Nephron (organoid): ENCODE measurements at regions not wholly inside any gene's neighbourhood (a gene's known extent, or its start where the extent isn't known, plus 50 kb on each side); places are given as distances from the start of the nearest gene placed in this dataset.

Experiments used
- H3K27ac Mint-ChIP-seq, 3 experiments: 2 replicates each; pipeline ENCODE4 v1.8.0; 2020; ENCODE audit warnings: mixed read lengths in 3 of 3, mild to moderate bottlenecking in 2 of 3, moderate library complexity in 1 of 3
- H3K27me3 Mint-ChIP-seq: 2 replicates; pipeline ENCODE4 v1.8.0; 2021; ENCODE audit warnings: low read depth, mild to moderate bottlenecking, moderate library complexity, mixed read lengths
- H3K36me3 Mint-ChIP-seq: 2 replicates; pipeline ENCODE4 v1.8.0; 2020; ENCODE audit warnings: low read depth, mixed read lengths
- H3K4me1 Mint-ChIP-seq: 2 replicates; pipeline ENCODE4 v1.8.0; 2020; ENCODE audit warnings: mixed read lengths
- H3K4me3 Mint-ChIP-seq, 3 experiments: 2 replicates each; pipeline ENCODE4 v1.8.0; 2020; ENCODE audit warnings: mild to moderate bottlenecking in 3 of 3, mixed read lengths in 3 of 3, moderate library complexity in 2 of 3
- H3K9me3 Mint-ChIP-seq: 2 replicates; pipeline ENCODE4 v1.8.0; 2020; ENCODE audit warnings: mixed read lengths
- TF ChIP-seq, protein P1 (sequence below), 3 experiments: fragments of 200-600 bp; sonication (generic); IDR thresholded peaks; one replicate each; pipeline ENCODE4 v1.5.0; 2021; ENCODE audit warnings: antibody characterized with exemption in 3 of 3; ENCODE audit not compliant: unreplicated experiment in 3 of 3

DNA sequence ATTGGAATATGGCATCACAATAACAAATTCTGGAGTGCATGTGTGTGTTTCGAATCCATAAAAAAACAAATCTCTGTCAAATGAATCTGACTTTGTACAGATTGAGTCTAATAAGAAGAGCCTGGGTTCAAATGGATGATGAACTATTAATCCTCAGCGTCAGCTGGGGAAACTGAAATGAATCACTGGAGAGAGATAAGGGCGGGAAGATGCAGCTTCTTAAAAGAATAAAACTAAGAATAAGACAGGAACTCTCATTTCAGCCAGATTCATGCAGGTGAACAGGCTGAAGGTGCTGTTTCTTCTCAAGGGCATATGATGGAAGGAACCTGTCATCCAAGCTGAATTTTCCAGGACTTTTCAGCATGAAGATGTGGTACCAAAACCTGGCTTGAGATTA lies 202.6 kb upstream of the TRIB2 start:
- Mint-ChIP-seq H3K4me1 (no peaks in the 10 kb centered on the region), H3K36me3 (no peaks in the 10 kb centered on the region), H3K4me3 (no peak overlapping the region), H3K27me3 (peaks cover 3% of the 10 kb centered on the region), H3K9me3 (peaks cover 10% of the 10 kb centered on the region), H3K27ac (no peak overlapping the region)
- TF ChIP-seq, protein P1, sequence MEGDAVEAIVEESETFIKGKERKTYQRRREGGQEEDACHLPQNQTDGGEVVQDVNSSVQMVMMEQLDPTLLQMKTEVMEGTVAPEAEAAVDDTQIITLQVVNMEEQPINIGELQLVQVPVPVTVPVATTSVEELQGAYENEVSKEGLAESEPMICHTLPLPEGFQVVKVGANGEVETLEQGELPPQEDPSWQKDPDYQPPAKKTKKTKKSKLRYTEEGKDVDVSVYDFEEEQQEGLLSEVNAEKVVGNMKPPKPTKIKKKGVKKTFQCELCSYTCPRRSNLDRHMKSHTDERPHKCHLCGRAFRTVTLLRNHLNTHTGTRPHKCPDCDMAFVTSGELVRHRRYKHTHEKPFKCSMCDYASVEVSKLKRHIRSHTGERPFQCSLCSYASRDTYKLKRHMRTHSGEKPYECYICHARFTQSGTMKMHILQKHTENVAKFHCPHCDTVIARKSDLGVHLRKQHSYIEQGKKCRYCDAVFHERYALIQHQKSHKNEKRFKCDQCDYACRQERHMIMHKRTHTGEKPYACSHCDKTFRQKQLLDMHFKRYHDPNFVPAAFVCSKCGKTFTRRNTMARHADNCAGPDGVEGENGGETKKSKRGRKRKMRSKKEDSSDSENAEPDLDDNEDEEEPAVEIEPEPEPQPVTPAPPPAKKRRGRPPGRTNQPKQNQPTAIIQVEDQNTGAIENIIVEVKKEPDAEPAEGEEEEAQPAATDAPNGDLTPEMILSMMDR (IDR thresholded peaks at IDR 0.05; ENCODE audit: unreplicated experiment in 3 of 3): no peak

DNA sequence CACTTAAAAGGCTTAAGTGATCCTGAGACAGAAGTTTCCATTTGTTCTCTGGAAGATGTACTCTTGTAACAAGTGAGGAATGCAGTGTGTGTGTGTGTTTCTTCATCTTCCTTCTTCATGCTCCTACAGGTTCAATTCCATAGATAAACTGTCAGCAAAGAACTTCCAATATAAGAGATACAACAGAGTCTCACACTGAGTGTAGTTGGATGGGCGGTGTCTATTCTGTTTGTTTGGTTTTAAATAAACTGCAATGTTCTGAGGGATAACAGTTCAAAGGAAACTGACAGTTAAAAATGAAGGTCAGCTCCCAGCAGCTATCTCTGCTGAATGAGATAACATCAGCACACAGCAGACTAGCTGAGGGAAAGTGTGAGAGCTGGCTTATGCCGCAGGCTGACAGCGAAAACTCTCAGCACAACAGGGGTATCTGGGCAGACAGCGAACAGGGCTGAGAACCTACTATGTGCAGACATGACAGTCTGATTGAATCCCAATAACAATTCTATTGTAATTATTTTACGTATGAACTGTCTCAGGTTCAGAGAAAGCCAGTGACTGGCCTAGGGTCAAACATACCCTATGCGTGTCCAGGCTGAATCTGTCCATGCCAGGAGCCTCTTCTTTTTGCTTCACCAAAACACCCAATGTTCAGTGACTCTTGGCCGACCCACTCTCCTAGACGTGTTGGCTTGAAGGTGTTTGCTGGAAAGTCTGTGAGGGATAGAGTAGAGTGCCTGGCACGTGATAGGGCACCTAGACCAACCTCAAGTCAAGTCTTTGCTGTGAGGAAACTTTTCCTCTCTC lies 201.9 kb upstream of the TRIB2 start:
- Mint-ChIP-seq H3K4me1 (no peaks in the 10 kb centered on the region), H3K4me3 (no peak overlapping the region), H3K27me3 (peaks cover 3% of the 10 kb centered on the region), H3K9me3 (peaks cover 7% of the 10 kb centered on the region), H3K36me3 (no peaks in the 10 kb centered on the region), H3K27ac (no peak overlapping the region)
- TF ChIP-seq, protein P1 (IDR thresholded peaks at IDR 0.05; ENCODE audit: unreplicated experiment in 3 of 3): no peak

DNA sequence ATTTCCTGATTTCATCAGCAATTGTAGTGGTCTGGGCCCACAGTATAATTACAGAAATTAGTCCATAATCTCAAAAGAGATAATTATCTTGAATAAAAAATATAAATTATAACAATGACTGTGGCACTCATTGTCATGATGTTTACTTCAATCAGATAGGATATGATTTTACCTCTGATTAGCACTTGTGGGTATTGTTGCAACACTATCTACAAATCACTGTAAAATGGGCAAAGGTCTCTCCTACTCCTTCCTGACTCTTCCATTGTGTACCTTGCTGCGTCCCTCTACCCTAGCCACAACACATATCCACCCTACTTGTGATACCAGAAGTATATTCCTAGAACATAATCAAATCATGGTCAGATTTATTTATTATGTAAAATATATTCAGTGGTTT lies 200.9 kb upstream of the TRIB2 start:
- TF ChIP-seq, protein P1 (IDR thresholded peaks at IDR 0.05; ENCODE audit: unreplicated experiment in 3 of 3): no peak
- H3K27me3 Mint-ChIP-seq: peaks cover 3% of the 10 kb centered on the region
- no peaks in the 10 kb centered on the region for H3K36me3 Mint-ChIP-seq
- H3K9me3 Mint-ChIP-seq: no peaks in the 10 kb centered on the region
- no peak overlapping the region for H3K27ac Mint-ChIP-seq
- H3K4me3 Mint-ChIP-seq: no peak overlapping the region
- no peaks in the 10 kb centered on the region for H3K4me1 Mint-ChIP-seq

DNA sequence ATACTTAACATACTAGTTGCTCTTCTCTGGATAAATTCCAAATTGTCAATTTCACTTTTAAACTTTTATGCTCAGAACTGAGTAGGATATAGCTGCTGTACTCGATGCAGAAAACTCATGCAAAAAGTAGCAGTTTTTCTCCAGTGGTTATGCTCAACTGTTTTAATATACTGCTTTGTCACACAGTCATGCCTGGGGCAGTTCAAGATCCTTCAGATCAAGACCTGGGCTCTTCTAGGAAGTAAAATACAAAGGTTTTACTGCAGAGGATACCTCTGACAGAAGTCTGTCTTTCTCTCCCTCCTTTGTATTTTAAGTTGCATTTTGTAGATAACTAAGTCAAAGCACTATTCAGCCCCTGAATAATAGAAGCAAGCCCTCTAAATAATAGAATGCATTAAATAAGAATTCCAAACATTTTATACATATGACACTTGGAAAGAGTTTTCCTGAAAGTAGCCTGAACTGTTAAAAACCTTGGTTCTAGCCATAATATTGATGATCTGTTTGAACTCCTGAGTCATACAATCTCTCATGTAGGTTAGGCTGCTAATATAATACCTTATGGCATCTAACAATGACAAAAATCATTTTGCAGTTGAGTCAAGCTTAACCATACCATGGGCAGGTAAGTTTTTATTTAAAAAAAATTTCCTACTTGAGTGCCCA lies 183.3 kb upstream of the TRIB2 start:
- H3K4me3 Mint-ChIP-seq: no peak overlapping the region
- no peaks in the 10 kb centered on the region for H3K27me3 Mint-ChIP-seq
- peaks cover 50% of the 10 kb centered on the region for H3K4me1 Mint-ChIP-seq
- TF ChIP-seq, protein P1 (IDR thresholded peaks at IDR 0.05; ENCODE audit: unreplicated experiment in 3 of 3): no peak
- H3K27ac Mint-ChIP-seq: peak overlapping the region in 1 of 3 experiments; percentile 43
- no peaks in the 10 kb centered on the region for H3K9me3 Mint-ChIP-seq
- H3K36me3 Mint-ChIP-seq: no peaks in the 10 kb centered on the region

DNA sequence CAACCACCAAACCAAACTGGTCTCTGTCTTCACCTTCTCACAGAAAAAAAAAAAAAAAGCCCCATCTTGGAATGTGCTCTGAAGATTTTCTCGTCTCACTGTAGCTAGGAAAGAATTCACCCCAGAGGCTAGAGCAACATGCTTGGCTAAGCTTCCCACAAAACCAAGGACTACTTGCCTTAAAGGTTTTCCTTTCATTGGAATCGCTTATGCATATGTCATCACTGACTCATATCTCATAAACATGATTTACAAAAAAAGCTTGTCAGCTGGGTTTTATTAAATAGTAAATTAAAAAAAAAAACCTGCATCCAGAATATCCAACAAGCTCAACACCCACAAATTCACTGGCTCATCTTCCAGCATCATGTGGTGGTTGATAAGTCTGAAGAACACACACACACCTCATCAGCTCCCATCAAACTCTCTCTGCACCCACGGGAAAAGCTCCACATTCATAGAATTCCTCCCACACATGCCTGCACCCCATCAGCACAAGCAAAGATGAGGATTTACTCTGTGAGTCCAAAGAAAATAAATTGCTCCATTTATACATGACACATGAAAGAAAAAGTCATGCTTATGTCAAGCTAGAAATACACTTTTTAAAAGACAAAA lies 182.0 kb upstream of the TRIB2 start:
- H3K27me3 Mint-ChIP-seq: no peaks in the 10 kb centered on the region
- no peaks in the 10 kb centered on the region for H3K36me3 Mint-ChIP-seq
- TF ChIP-seq, protein P1 (IDR thresholded peaks at IDR 0.05; ENCODE audit: unreplicated experiment in 3 of 3): no peak
- H3K9me3 Mint-ChIP-seq: no peaks in the 10 kb centered on the region
- H3K4me1 Mint-ChIP-seq: peaks cover 63% of the 10 kb centered on the region
- H3K4me3 Mint-ChIP-seq: peak overlapping the region in 2 of 3 experiments; percentile 2 to 3
- H3K27ac Mint-ChIP-seq: peak overlapping the region; percentile 76 to 94 (median 89)
